Prostate gland (tissue), 2 donors: ENCODE measurements at regions not wholly inside any gene's neighbourhood (a gene's known extent, or its start where the extent isn't known, plus 50 kb on each side); places are given as distances from the start of the nearest gene placed in this dataset.

ENCODE experiments used
- POLR2AphosphoS5 ChIP-seq: sonication (generic); formaldehyde crosslinking; IDR thresholded peaks from one replicate; pipeline ENCODE4 v1.6.1; 2017; ENCODE audit warnings: antibody characterized with exemption
- TF ChIP-seq, protein P1 (sequence below), 4 experiments: fragments of 200-600 bp in 2 of 4; fragments of 450-650 bp in 2 of 4; sonication (generic) in 2 of 4; IDR thresholded peaks; 1 replicate in 3 of 4; 2 replicates in 1 of 4; pipeline ENCODE4 v1.5.1; 2016 to 2019; ENCODE audit warnings: antibody characterized with exemption in 4 of 4, mild to moderate bottlenecking in 2 of 4, moderate library complexity in 2 of 4

DNA sequence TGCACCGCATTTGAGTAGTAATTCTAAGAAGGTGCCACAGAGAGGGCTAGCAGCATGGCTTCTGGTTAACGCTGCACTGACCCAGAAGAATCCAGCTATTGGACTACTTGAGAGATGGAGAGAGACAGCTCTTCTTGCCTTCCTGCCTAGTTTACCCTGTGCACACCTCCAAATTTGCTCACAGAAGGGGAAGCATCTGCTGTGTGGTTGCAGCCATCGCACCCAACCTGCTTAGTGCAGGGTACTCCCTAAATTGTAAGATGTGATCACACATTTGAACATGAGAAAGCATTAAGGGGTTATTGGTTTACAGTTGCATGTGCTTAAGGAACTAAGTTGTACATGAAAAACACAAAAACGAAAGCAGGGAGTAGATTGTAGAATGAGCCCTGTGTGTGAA lies 122.1 kb downstream of the FOXB1 start:
- TF ChIP-seq POLR2AphosphoS5 = no peak
- TF ChIP-seq, protein P1, sequence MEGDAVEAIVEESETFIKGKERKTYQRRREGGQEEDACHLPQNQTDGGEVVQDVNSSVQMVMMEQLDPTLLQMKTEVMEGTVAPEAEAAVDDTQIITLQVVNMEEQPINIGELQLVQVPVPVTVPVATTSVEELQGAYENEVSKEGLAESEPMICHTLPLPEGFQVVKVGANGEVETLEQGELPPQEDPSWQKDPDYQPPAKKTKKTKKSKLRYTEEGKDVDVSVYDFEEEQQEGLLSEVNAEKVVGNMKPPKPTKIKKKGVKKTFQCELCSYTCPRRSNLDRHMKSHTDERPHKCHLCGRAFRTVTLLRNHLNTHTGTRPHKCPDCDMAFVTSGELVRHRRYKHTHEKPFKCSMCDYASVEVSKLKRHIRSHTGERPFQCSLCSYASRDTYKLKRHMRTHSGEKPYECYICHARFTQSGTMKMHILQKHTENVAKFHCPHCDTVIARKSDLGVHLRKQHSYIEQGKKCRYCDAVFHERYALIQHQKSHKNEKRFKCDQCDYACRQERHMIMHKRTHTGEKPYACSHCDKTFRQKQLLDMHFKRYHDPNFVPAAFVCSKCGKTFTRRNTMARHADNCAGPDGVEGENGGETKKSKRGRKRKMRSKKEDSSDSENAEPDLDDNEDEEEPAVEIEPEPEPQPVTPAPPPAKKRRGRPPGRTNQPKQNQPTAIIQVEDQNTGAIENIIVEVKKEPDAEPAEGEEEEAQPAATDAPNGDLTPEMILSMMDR (IDR thresholded peaks at IDR 0.05) = no peak
